Mesothelial cell of epicardium (in vitro differentiated cells): ENCODE measurements at regions not wholly inside any gene's neighbourhood (a gene's known extent, or its start where the extent isn't known, plus 50 kb on each side); places are given as distances from the start of the nearest gene placed in this dataset.

Experiments used
- DNase-seq, 2 experiments: peaks; one replicate each; pipeline ENCODE4 v3.0.0; 2021; ENCODE audit warnings: low spot score in 2 of 2; ENCODE audit not compliant: unreplicated experiment in 2 of 2
- H3K27ac Mint-ChIP-seq: 2 replicates; pipeline ENCODE4 v1.8.0; 2021; ENCODE audit warnings: mixed read lengths
- H3K27me3 Mint-ChIP-seq: 2 replicates; pipeline ENCODE4 v1.8.0; 2021; ENCODE audit warnings: low read depth, mixed read lengths
- H3K36me3 Mint-ChIP-seq: 2 replicates; pipeline ENCODE4 v1.8.0; 2021; ENCODE audit warnings: mixed read lengths
- H3K4me1 Mint-ChIP-seq: 2 replicates; pipeline ENCODE4 v1.8.0; 2021; ENCODE audit warnings: mixed read lengths
- H3K4me3 Mint-ChIP-seq: 2 replicates; pipeline ENCODE4 v1.8.0; 2021; ENCODE audit warnings: mild to moderate bottlenecking, moderate library complexity, mixed read lengths
- H3K9me3 Mint-ChIP-seq: 2 replicates; pipeline ENCODE4 v1.8.0; 2021; ENCODE audit warnings: mixed read lengths
- TF ChIP-seq, protein P1 (sequence below): fragments of 200-600 bp; sonication (generic); IDR thresholded peaks from one replicate; pipeline ENCODE4 v1.5.0; 2021; ENCODE audit warnings: antibody characterized with exemption; ENCODE audit not compliant: unreplicated experiment

DNA sequence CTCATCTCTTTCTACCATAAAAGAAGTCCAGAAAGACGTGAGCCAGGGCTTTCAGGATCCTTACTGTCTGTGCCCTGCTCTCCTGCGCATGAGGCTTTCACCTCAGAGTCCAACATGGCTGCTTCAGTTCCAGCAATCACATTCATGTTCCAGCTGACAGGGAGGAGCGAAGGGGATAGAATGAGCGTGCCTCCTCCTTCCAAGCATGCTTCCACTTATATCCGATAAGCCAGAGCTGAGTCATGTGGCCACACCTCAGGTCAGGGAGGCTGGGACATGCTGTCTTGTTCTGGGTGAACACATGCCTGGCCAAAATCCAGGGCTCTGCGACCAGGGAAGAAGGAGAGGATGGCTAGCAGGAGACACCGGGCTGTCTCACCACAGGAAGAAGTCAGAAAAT lies 248.2 kb downstream of the SKAP2 start:
- Mint-ChIP-seq H3K27me3 (peaks cover 3% of the 10 kb centered on the region), H3K36me3 (no peaks in the 10 kb centered on the region), H3K4me3 (no peak overlapping the region), H3K27ac (no peak overlapping the region), H3K4me1 (no peaks in the 10 kb centered on the region), H3K9me3 (peaks cover 10% of the 10 kb centered on the region)
- TF ChIP-seq, protein P1, sequence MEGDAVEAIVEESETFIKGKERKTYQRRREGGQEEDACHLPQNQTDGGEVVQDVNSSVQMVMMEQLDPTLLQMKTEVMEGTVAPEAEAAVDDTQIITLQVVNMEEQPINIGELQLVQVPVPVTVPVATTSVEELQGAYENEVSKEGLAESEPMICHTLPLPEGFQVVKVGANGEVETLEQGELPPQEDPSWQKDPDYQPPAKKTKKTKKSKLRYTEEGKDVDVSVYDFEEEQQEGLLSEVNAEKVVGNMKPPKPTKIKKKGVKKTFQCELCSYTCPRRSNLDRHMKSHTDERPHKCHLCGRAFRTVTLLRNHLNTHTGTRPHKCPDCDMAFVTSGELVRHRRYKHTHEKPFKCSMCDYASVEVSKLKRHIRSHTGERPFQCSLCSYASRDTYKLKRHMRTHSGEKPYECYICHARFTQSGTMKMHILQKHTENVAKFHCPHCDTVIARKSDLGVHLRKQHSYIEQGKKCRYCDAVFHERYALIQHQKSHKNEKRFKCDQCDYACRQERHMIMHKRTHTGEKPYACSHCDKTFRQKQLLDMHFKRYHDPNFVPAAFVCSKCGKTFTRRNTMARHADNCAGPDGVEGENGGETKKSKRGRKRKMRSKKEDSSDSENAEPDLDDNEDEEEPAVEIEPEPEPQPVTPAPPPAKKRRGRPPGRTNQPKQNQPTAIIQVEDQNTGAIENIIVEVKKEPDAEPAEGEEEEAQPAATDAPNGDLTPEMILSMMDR, result no peak
- no peak for DNase-seq

- Mint-ChIP-seq H3K9me3 (peaks cover 10% of the 10 kb centered on the region), H3K4me3 (no peak overlapping the region), H3K36me3 (no peaks in the 10 kb centered on the region), H3K4me1 (no peaks in the 10 kb centered on the region), H3K27ac (no peak overlapping the region), H3K27me3 (no peaks in the 10 kb centered on the region)
- TF ChIP-seq, protein P1, result no peak
- DNase-seq, result no peak
Measured at GRCh38 chr7:26617066-26617465, 247.3 kb downstream of the SKAP2 start.
